ENCODE measurements at regions not wholly inside any gene's neighbourhood (a gene's known extent, or its start where the extent isn't known, plus 50 kb on each side); places are given as distances from the start of the nearest gene placed in this dataset.
"Not testable (repeated sequence)": the region's sequence is repeated elsewhere in the genome, so short reads cannot be mapped to it uniquely, and the experiment has no call there.

DNA sequence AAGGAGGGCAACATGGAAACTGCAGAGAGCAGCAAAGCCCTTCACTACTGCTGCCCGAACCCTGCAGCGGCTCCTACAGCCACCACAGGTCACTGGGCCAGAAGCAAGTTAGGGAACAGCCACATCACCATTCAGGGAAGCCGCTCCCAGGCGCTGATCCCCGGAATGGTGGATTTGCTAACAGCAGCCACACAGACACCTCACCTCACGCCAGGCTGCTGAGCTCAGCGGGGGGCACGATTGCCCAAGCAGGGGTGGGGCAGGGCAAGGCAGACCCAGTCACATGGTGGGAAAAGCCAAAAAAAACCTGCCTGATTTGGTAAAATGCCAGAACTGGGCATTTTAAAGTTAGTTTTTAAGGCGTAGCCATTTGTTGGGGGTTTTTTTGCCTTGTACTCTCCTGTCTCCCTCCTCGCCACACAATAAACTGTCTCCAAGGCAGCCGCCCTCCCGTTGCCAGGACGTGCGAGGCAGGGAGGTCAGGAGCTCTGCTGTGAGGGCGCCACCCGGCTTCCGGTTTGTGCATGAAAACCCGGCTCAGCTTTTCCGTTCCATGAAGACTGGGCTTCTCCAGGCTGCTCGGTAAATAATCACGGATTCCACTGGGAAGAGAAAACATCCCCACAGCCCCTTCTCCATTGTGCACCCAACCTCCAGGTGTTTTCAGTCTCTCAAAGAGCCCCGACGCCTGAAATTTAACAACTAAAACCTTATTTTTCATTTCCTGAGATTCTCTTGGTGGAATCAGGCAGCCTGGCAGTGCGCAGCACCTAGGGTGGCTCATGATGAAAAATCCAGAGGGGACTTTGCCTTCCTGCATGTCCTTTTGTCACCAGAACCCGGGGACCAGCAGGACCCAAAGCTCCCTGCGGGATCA, 453.5 kb downstream of the PREX1 start:
- H3K4me1 ChIP-seq; H3K9me3 ChIP-seq; H3K27me3 ChIP-seq; H3K36me3 ChIP-seq; intact Hi-C loops (cut with DNase I; ENCODE audit: low total_unique reads); H3K4me3 ChIP-seq: not testable (repeated sequence)
- DNase-seq, result peak; percentile 37 to 65
- peak overlapping the region in 1 of 2 donors; percentile 27 for H3K27ac ChIP-seq
- peak in 3 of 4 experiments; percentile 7 to 14 (median 13) for TF ChIP-seq CTCF (IDR thresholded peaks at IDR 0.05)

GRCh38 chr20:48373555-48373934, 454.3 kb downstream of the PREX1 start:
- Histone ChIP-seq H3K27ac (no peak overlapping the region), H3K4me3 (no peak overlapping the region), H3K9me3 (no peaks in the 10 kb centered on the region), H3K27me3 (no peaks in the 10 kb centered on the region), H3K4me1 (peaks cover 0 to 3% of the 10 kb centered on the region in 2 donors), H3K36me3 (no peaks in the 10 kb centered on the region)
- TF ChIP-seq CTCF (IDR thresholded peaks at IDR 0.05) (no peak), POLR2A (IDR thresholded peaks at IDR 0.05) (no peak)
- no peak for DNase-seq
- intact Hi-C loops (cut with DNase I; ENCODE audit: low total_unique reads), result no loop called here

DNA sequence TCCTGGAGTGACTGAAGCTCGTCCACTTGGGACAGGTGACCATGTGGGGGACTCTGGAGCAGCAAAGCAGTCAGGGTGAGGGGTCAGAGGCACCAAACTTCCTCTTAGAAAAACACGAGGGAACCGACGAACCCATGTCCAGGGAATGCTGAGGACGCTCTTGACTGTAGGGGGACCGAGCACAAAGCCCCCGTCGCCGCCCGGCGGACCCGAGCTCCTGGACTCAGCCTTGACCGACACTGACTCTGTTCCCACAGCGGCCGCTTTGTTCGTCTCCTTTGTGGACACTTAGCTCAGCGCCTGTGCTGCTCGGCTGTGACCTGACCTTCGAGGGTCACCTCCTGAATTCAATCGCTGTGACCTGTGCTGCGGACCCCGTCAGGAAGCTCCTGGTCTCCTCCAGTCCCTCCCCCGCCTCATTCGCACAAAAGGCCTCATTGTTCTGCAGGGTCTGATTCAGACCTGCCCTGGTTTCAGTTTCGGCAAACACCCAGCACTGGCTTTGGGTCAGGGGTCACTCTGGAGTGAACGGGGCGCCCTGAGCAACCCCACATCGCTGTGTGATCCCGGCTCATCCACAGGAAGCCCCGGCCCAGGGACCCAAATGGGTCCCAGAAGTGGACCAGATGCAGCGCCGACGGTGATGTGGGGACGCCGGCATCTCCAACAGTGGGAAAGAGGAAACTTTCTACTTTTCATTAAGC, 454.8 kb downstream of the PREX1 start:
- DNase-seq; intact Hi-C loops (cut with DNase I; ENCODE audit: low total_unique reads); H3K27ac ChIP-seq: not testable (repeated sequence)

GRCh38 chr20:48371211-48371610, 456.6 kb downstream of the PREX1 start:
- peaks cover 0 to 3% of the 10 kb centered on the region in 2 donors for H3K4me1 ChIP-seq
- intact Hi-C loops (cut with DNase I; ENCODE audit: low total_unique reads), result no loop called here
- DNase-seq, result no peak
- H3K27me3 ChIP-seq, result no peaks in the 10 kb centered on the region
- no peaks in the 10 kb centered on the region for H3K9me3 ChIP-seq
- H3K4me3 ChIP-seq, result no peak overlapping the region
- H3K27ac ChIP-seq, result no peak overlapping the region
- TF ChIP-seq CTCF (IDR thresholded peaks at IDR 0.05) (no peak), POLR2A (IDR thresholded peaks at IDR 0.05) (no peak)
- H3K36me3 ChIP-seq, result no peaks in the 10 kb centered on the region

More for the DNA sequence above, 454.8 kb downstream of the PREX1 start:
- not testable (repeated sequence) for H3K27me3 ChIP-seq, H3K4me1 ChIP-seq, H3K36me3 ChIP-seq, H3K9me3 ChIP-seq, H3K4me3 ChIP-seq

GRCh38 chr20:48368580-48369021, 459.2 kb downstream of the PREX1 start:
- H3K27me3 ChIP-seq; intact Hi-C loops (cut with DNase I; ENCODE audit: low total_unique reads); H3K9me3 ChIP-seq; H3K4me3 ChIP-seq; H3K4me1 ChIP-seq; H3K36me3 ChIP-seq: not testable (repeated sequence)
- peak overlapping the region; percentile 27 to 72 for H3K27ac ChIP-seq
- DNase-seq, result peak; percentile 47 to 50

DNA sequence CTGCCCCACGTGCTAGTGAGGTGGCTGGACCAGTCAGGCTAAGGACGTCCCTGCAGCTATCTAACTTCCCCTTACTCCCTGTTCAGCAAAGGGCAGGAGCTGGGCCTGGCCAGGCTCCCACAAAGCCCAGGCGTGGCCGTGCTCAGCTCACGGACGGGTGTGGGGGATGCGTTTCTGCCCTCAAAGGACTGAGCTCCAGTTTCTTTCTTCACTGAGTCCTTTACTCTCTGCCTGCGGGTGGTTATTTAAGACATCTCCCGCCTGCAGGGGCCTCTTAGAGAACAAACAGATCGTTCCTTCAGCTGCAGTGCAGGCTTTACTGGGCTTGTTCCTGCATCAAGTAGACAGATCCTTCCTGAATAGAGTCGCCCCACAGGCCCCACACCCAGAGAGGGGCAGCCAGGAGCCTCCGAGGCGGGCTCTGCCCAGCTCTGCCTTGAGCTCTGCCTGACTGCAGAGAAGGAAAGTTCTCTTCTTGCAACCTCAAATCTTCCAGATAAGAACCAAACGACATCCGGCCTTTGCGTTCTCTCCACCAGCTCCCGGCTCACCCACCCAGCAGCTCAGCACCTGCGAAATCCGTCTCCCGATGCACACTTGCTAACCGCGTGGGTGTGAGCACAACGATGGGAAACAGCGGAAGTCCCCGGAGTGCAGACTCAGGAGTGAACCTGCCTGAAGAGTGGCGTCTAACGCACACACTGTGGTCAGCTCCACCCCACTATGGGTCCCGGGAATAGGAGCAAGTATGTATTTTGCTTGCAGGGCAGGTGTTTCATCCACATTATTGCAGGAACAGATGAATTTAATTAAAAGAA, 460.0 kb downstream of the PREX1 start:
- H3K27ac ChIP-seq, result peak overlapping the region in 1 of 2 donors; percentile 72
- H3K4me1 ChIP-seq; intact Hi-C loops (cut with DNase I; ENCODE audit: low total_unique reads); H3K4me3 ChIP-seq; H3K9me3 ChIP-seq; H3K27me3 ChIP-seq; H3K36me3 ChIP-seq: not testable (repeated sequence)
- peak; percentile 40 to 47 for DNase-seq
